GM19238 (cell line): ENCODE measurements at regions not wholly inside any gene's neighbourhood (a gene's known extent, or its start where the extent isn't known, plus 50 kb on each side); places are given as distances from the start of the nearest gene placed in this dataset.
"Not testable (repeated sequence)": the region's sequence is repeated elsewhere in the genome, so short reads cannot be mapped to it uniquely, and the experiment has no call there.

Experiments
- DNase-seq: peaks from one replicate; pipeline ENCODE4 v3.0.0; 2011; ENCODE audit warnings: low spot score; ENCODE audit not compliant: insufficient read length

DNA sequence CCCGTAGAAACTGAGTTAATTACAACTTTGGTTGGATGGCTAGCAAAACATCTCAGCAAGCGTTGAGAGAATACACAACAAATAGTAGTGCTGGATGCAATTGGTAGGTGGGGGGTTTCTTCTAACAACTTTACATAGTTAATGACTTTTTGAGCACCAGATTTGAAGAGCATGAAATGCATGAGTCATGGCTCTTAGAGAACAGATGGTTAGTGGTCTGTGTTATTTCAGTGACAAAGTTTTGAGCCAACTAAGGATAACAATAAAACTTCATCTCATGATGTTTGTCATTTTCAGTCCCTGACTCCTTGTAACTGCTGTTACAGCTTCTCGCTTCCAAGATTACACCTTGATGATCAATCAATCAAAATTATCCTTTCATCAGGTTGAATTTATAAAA lies 399.0 kb upstream of the BRINP1 start:
- no peak for DNase-seq

DNA sequence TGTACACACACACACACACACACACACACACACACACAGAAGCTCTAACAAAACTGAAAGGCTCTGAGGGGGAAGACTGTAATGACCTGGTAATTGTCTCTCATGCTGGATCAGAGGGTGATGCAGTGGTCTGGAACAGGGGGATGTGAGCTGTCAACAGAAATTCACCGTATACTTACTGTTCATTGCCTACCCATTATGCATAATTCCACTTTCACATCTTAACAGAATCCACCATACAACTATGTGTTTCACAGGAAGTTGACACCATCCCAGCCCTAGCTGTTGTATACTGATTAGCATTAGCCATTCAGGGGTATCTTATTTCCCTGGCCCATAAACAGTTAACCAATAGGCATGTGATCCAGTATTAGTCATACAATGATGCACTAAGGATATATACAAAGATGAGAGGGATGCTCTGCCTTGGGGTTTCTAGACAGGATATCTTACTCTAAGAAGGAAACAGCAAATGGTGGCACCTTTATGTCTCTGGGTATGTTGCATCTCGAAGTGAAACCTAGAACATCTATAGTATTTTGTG lies 396.5 kb upstream of the BRINP1 start:
- DNase-seq: no peak

DNA sequence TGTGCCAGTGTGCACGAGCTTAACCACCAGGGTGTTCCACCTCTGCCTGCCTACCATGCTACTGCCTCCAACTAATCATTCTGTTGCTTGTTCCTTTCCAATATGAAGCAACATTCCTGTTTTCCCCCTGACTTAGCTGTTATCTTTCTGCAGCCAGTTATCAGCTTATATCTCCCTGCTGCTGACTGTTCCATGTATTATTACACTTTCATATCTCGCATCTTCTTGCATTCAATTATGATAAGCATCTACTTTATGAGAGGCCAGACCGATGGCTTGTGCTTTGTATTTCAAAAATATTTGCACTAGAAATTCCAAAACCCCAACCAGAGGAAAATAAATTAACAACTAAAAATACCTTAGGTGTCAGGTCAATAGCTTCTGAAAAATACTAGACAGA lies 394.0 kb upstream of the BRINP1 start:
- DNase-seq: no peak

DNA sequence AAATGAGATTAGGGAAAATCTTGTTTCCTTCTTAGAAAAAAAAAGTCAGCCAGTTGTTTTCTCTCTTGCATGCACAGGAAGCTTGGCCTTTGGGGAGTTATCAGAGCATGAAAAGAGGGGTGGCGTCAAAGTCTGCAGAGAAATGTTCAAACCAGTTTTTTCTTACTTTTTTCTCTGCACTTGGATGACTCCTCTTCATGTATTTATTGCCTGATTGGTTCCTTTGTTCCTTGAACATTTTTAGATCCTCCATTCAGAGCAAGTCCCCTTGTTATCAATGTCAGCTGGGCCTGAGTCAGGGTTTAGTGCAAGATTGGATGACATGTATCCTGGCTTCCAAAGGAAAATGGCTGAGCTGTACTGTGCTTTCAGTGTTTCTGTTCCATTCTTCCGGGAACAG lies 392.6 kb upstream of the BRINP1 start:
- DNase-seq: no peak

DNA sequence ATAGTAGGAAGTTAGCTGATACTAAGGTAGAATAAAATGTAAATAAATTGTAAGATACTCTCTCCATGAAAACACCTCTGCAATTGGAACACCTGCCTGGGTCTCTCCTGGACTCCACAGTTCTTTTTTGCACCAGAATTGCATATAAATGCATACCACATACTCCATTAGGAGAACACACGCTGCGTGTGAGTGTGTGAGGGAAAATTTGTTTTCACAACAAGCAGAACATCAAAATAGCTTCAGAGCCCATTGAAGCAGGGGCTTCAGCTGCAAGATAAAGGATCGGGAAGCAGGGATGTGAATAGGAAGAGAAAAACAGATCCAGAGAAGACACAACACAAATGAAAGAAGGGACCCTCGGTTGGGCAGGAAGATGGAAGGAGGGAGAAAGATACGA lies 389.8 kb upstream of the BRINP1 start:
- no peak for DNase-seq

DNA sequence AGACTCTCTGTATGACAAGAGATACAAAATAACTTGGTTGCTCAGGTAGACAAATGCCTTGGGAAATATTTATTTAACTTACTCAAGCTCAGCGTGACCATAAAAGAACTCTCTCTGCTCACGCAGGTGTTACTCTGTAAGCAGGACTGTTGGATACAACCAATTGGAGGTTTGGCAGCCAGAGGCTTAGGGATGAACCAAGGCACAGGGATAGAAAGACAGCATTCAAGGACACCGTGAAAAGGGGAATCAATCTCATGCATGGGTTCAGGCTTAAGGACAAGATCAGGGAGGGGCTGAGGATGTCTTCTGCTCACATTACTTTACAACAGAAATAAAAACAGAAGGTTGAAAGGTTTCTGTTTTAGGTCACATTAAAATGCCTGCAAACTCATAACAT lies 389.0 kb upstream of the BRINP1 start:
- no peak for DNase-seq

DNA sequence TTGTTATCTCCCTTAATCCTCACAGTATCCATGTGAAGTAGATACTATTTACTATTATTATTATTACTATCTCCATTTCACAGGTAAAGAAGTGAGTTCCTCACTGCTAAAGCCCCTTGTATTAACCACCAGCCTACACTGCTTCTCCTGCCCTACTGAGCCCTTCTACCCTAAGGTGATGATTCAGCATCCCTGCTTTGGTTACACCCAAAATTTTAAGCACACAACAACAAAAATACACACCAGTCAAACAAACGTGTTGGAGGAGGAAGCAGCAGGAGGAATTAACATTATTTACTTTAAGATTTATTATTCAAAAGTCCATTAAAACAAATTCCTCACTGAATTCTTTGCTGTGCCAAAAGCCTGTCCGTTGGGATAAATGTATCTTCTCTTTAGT lies 370.2 kb upstream of the BRINP1 start:
- DNase-seq: no peak

DNA sequence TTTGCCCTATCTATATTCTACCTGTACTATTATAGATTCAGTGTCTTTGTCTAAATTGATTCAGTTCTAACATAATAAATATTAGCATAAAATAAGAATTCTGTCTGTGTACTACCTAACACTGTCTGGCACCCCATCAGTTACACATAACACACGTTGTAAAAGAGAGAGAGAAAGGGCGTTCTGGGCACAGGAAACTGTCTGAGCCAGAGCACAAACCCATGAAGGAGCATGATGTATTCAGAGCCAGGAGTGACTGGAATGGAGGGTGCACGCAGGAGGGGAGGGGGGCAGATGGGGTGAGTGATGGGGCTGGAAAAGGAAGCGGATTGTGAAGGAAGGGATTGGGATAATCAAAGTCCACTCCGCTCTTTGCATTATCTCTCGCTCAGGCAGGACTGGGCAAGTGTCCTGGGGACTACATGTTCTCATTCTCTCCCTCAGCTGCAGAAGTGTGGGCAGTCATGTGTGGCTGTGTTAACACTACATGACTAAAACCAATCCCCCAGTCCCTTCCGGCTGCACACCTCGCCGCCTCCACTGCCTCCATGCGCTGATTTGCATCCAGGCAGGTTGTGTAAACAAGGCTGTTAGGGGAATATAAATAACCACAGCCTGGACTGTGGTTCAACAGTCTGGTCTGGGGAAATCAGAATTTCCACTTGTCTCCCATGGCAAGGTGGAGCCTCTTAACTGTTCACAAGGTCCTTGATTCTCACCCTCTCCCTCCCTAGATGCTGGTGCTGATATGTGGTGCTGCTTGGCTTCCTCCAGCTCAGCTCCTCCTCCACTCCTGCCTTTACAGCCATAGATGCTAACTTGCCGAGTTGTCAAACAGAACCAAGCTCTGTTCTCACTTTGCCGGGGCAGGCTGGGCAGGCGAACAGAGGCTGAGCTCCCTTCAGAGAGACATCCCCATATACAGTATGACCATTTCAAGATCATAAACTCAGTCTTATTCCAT lies 367.5 kb upstream of the BRINP1 start:
- DNase-seq: peak; percentile 53

DNA sequence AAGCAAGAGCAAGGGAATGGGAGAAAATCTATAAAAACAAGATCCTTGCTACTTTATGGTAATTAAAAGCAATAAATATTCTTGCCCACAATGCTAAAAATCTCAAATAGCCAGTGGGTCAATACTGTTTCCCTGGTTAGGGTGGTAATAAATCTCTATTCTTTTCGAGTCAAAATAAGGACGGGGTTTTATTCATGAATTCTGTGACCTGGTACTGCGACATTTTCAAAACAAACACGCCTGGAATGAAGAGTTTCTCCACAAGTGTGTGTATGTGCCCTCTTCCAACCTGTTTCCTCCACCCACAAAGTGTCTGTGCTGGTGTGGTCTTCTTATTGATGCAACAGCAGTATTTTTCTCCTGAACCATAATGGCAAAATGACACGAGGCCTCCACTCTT lies 358.8 kb upstream of the BRINP1 start:
- DNase-seq: no peak

DNA sequence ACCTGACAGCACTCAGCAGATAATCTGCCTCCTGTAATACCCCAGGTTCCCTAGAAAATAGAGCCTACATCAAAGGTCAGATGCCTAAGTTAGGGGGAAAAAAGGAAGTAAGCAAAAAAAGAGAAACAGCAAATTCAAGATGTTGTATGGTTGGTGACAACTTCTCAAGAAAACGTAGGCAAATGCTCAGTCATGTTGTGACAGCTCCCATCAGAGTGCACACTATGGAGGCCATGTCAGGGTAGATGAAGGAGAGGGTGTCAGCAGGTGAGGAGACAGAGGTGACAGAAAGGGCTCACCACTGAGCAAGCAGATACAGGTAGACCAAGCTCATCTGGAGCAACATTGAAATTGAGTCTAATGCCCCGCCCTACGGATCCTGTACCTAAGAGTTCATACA lies 356.8 kb upstream of the BRINP1 start:
- DNase-seq: no peak

DNA sequence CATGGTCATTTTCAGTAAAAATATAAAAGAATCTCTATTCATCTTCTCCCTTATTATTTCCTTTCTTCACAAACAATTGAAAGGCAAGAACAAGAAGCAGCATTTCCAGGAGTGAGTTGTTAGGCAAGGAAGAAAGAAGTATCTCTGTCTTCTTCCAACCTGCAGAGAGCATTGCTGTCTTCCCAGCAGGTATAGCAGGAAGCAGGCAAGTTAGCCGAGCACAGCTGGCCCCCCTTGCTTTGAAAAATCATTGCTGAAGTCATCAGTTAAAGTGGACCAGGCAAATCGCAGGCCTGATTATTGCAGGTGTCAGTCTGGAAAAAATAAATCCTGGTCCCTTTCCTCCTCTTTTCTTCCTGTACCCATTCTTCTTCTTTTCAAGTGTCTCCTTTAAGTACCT lies 353.1 kb upstream of the BRINP1 start:
- DNase-seq: no peak

DNA sequence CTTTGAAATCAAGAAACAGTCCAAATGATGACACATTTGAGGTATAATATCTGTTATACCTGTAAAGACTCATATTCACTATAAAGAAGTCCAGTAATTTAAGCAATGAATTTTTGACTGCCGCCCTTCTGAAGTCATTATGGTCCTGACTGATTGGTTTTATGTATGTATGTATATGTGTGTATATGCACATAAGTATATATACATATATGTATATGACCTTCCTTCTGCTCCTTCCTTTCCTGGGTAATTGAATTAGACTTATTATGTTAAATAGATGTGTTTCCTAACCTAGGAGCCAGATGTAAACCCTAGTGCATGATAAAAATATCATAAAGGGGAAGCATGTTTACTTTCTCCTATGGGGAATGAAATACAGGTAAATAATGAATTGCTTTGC lies 343.1 kb upstream of the BRINP1 start:
- DNase-seq: no peak

DNA sequence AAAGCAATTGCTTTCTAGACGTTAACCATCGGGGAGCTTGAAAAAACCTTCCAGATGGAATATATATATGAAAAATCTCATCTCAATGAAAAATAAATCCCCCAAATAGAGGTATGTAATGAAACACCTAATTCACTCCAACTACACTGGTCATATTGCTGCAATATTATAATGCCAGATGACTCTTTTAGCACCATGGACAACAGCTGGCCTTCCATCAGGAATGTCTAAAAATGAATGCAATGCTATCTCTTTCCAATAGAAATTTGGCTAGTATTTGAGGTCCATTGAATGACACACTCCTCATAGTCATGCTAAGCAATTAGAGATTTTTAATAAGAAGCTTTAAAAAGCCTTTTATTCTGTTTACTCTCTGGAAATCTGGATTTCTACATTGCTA lies 340.2 kb upstream of the BRINP1 start:
- no peak for DNase-seq

DNA sequence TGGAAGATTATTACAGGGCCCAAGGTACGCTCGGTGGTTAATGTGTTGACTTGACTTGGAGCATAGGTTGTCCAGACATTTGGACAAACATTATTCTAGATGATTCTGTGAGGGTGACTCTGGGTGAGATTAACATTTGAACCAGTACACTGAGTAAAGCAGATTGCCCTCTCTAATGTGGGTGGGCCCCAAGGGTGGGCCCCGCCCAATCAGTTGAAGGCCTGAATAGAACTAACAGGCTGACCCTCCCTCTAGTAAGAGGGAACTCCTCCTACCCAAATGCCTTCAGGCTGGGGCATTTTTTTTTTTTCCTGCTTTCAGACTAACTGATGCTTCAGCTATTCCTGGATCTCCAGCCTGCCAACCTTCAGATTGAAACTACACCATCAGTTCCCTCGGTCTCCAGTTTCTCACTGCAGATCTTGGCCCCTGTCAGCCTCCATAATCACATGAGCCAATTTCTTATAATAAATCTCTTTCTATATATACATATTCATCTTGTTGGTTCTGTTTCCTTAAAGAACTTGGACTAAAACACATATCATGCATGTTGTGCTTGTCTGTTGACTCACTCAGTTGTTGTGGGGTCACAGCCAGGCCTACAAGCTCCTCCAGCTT lies 338.1 kb upstream of the BRINP1 start:
- no peak for DNase-seq

DNA sequence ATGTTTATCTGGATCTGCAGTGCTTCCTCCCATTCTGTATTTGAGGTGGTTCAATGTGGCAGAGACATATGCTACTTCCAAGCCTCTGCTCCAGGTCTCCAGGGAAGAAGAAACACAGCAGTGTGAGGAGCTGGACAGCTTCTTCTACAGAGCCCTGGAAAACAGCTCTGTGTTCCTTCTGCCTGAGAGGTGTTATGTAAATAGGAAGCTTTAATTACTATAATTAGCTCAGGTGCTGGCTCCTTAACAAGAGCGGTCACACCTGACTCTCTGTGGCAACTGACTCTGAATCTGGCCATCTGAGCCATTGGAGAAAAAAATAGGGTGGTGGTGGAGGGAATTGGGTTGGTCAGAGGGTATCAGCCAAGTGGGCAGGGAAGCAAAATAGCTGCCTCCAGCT lies 332.4 kb upstream of the BRINP1 start:
- DNase-seq: no peak

DNA sequence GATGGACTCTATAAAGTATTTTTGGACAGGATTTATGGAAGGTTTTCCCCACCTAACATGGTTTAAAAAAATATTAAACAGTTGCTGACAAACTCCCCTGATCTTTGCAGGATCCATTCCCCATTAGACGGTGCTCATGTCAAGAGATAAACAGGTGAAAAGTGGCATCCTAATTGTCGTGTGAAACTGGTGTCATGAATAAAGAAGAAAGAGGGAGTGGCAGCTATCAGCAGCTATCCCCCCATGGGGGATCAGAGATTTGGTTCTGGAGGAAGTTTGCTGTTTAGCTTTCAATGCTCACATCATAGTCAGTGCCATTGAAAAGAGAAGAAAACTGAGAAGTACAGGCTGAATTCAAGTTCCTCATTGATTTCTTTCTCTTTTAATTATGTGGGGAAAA lies 329.3 kb upstream of the BRINP1 start:
- DNase-seq: no peak

DNA sequence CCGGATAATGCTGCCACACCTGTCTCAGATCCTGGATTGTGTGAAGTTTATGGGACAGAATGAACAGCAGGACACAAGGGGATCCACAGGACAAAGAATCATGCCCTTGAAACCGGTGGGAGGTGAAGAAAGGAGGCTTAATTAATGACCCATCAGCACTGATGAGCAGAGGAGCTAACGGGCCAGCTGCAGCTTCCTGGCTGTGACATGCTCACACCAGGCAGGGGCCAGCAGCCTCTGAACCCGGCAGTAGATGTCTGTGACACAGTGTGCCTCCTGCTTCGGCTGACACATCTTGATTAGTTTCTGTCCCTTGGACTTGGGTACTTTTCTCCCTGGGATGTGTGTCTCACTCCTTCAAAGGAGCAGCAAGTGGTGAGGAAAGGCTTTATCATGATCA lies 328.8 kb upstream of the BRINP1 start:
- DNase-seq: no peak

DNA sequence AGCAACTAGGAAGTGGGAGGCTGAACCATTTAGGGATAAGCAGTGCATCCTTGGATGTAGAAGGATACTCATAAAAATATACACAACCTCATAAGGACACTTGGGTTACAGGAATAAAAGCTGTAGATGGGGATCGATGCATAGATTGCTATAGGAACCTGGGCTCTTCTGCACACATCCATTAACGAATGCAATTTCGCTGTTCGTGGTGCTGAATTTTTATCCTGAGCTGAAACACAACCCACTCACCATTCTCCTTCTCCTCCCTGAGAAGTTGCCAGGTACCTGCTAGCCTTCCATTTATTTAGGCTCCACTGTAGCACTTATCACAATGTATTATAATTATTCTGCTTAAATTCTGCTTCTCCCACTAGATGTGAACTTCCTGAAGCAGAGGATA lies 320.6 kb upstream of the BRINP1 start:
- DNase-seq: no peak

DNA sequence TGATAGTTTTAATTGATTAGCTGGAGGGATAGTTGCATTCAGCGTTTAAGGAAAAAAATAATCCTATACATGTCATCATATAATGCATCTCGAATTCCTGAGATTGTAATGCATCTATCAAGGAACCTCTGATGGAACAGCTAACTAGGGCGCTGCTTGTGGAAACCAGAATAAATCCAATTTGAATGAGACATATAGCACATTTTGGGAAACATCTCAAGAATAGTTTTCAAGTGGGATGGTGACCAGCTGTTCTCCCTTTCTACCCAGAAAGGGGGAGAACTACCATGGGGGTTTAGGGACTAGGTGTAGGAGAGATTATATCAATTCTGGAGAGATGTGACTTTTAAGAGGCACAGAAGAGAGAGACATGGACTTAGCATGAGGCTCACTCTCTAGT lies 319.3 kb upstream of the BRINP1 start:
- DNase-seq: no peak

DNA sequence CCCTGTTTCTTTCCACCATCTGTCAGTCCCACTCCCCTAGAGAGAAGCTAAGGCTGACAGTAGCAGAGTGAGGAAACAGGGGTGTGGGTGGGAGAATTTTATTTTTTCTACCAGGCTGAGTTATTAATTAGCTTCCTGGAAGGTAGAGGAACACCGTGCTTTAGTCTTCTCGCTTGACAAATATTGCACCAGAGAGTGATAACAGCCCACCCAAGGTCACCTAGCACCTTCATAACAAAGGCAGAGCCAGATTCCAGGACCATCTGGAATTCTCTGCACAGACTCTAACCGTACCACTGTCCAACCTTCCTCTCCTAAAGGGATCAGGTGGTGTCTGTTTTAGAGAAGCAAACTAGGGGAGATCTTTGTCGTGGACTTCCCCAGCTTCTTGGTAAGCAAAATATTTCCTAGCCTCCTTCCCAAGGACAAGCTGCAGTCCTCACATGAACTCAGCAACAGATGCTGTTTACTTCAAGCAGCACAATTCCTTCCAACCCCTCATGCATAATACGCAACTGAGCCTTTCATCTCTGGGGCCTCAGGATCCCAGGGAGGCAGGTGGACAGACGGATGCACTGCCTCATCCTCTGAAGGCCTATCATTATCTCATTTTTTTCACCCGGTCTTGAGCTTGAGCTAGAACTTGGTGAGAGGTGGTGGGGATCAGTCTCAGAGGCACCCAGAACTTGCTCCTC lies 308.7 kb upstream of the BRINP1 start:
- DNase-seq: no peak

DNA sequence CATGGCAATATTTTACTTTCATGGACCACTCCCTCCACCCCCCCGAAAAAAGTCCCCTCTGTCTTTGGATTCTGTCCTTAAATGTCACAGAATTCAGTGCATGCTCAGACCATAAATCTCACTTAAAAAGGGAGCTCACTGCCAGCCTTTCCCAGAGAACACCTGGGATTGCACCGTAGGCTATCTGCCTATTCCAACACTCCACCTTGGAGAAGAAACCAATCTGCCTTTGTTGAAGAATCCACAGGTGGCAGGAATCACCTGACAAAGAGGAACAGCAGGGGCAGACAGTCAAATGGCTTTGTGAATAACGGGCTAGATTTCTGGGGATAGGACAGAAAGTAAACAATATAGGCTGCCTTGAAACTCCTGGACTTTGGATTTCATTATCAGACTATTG lies 306.7 kb upstream of the BRINP1 start:
- no peak for DNase-seq

DNA sequence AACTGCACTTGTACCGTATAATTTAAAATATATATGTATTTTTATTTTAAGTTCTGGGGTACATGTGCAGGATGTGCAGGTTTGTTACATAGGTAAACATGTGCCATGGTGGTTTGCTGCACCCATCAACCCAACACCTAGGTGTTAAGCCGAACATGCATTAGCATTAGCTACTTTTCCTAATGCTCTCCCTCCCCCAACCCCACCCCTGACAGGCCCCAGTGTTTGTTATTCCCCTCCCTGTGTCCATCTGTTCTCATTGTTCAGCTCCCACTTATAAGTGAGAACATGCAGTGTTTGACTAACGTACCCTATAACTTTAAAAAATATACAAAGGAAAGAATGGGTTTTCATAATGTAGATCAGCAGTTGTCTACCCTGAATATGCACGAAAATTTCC lies 303.5 kb upstream of the BRINP1 start:
- DNase-seq: not testable (repeated sequence)
